GM12891 (cell line): ENCODE measurements at regions not wholly inside any gene's neighbourhood (a gene's known extent, or its start where the extent isn't known, plus 50 kb on each side); places are given as distances from the start of the nearest gene placed in this dataset.

Experiments used
- PAX5 ChIP-seq: IDR thresholded peaks from 2 replicates; pipeline ENCODE4 v1.6.1; 2011; ENCODE audit warnings: low read length, moderate library complexity, mild to moderate bottlenecking; ENCODE audit not compliant: insufficient read depth, severe bottlenecking
- POLR2A ChIP-seq: IDR thresholded peaks from 2 replicates; pipeline ENCODE4 v1.6.1; 2011; ENCODE audit warnings: low read depth, low read length, control low read depth
- POLR2AphosphoS5 ChIP-seq: IDR thresholded peaks from 2 replicates; pipeline ENCODE4 v1.6.1; 2011; ENCODE audit warnings: low read depth, low read length, control low read depth
- SPI1 ChIP-seq: IDR thresholded peaks from 2 replicates; pipeline ENCODE4 v1.6.1; 2011; ENCODE audit warnings: low read depth, low read length, control low read depth
- TAF1 ChIP-seq: IDR thresholded peaks from 2 replicates; pipeline ENCODE4 v1.6.1; 2011; ENCODE audit warnings: low read depth, low read length, control low read depth

DNA sequence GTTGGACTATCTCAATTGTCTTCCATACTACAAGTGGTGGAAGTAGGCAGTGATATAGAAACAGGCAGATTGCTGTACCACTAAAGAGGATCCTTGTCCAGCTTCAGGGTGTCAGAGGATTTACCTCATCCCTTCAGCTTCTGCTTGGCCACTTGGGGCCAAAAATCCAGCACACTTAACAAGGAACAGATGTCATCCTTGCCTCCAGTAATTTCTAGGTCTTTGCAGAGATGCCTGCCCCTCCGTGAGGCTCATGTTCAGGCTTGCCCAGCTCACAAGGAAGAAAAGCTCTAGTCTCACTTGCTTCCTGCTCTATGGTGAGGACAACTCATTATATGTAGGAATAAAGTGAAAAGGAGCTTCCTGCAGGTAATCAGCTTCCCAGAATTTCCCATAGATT lies 510.3 kb downstream of the EPHA3 start:
- TF ChIP-seq POLR2A, result no peak
- no peak for TF ChIP-seq POLR2AphosphoS5
- TF ChIP-seq PAX5, result no peak
- TF ChIP-seq TAF1, result no peak
- TF ChIP-seq SPI1, result no peak
